WTC11 (cell line): ENCODE measurements at regions not wholly inside any gene's neighbourhood (a gene's known extent, or its start where the extent isn't known, plus 50 kb on each side); places are given as distances from the start of the nearest gene placed in this dataset.

Source experiments
- ATF3 ChIP-seq: sonication (generic); formaldehyde crosslinking; conservative IDR thresholded peaks from 2 replicates; pipeline ENCODE4 v1.8.1; 2022; ENCODE audit warnings: mild to moderate bottlenecking, missing genetic modification reagents
- CBFB ChIP-seq: sonication (generic); formaldehyde crosslinking; IDR thresholded peaks from 2 replicates; pipeline ENCODE4 v1.8.1; 2022; ENCODE audit warnings: mild to moderate bottlenecking, low read depth, missing genetic modification reagents
- CTCF ChIP-seq: fragments of 200-600 bp; IDR thresholded peaks from 2 replicates; pipeline ENCODE4 v1.8.0; 2022; ENCODE audit warnings: antibody characterized with exemption
- E2F1 ChIP-seq: sonication (generic); formaldehyde crosslinking; IDR thresholded peaks from 2 replicates; pipeline ENCODE4 v1.8.0; 2022; ENCODE audit warnings: mild to moderate bottlenecking, missing genetic modification reagents
- HMGXB4 ChIP-seq: sonication (generic); formaldehyde crosslinking; IDR thresholded peaks from 2 replicates; pipeline ENCODE4 v1.8.1; 2023; ENCODE audit warnings: mild to moderate bottlenecking, moderate library complexity, missing genetic modification reagents
- NFYB ChIP-seq: sonication (generic); formaldehyde crosslinking; conservative IDR thresholded peaks from 2 replicates; pipeline ENCODE4 v1.8.0; 2022; ENCODE audit warnings: low read depth, missing genetic modification reagents
- NR2C2 ChIP-seq: sonication (generic); formaldehyde crosslinking; IDR thresholded peaks from 2 replicates; pipeline ENCODE4 v1.8.0; 2022; ENCODE audit warnings: mild to moderate bottlenecking, missing genetic modification reagents
- OVOL2 ChIP-seq: fragments of 250-450 bp; sonication (Bioruptor Pico); IDR thresholded peaks from 2 replicates; pipeline ENCODE4 v1.9.0; 2021; ENCODE audit warnings: mild to moderate bottlenecking, borderline replicate concordance
- ZMAT4 ChIP-seq: fragments of 250-450 bp; sonication (Bioruptor Pico); IDR thresholded peaks from 2 replicates; pipeline ENCODE4 v1.9.0; 2021; ENCODE audit warnings: mild to moderate bottlenecking
- ZNF138 ChIP-seq: sonication (generic); formaldehyde crosslinking; conservative IDR thresholded peaks from 2 replicates; pipeline ENCODE4 v1.8.1; 2022; ENCODE audit warnings: mild to moderate bottlenecking, moderate library complexity, missing genetic modification reagents
- ZNF317 ChIP-seq: sonication (generic); formaldehyde crosslinking; IDR thresholded peaks from 2 replicates; pipeline ENCODE4 v1.8.1; 2023; ENCODE audit warnings: low read depth, mild to moderate bottlenecking, moderate library complexity, missing genetic modification reagents, borderline replicate concordance
- ZNF396 ChIP-seq: fragments of 250-450 bp; sonication (Bioruptor Pico); IDR thresholded peaks from 2 replicates; pipeline ENCODE4 v1.8.0; 2021; ENCODE audit warnings: mild to moderate bottlenecking, moderate library complexity, borderline replicate concordance

GRCh38 chr2:5052905-5053304 lies 639.3 kb upstream of the SOX11 start:
- TF ChIP-seq CTCF (no peak), E2F1 (CRISPR knock-in tag) (no peak), CBFB (CRISPR knock-in tag) (no peak), ATF3 (CRISPR knock-in tag) (no peak), ZNF396 (CRISPR knock-in tag) (no peak), ZNF138 (CRISPR knock-in tag) (no peak), NR2C2 (CRISPR knock-in tag) (no peak), OVOL2 (CRISPR knock-in tag) (no peak), HMGXB4 (CRISPR knock-in tag) (no peak), ZMAT4 (CRISPR knock-in tag) (no peak), ZNF317 (CRISPR knock-in tag) (no peak), NFYB (no peak)
